PC-3 (cell line): ENCODE measurements at regions not wholly inside any gene's neighbourhood (a gene's known extent, or its start where the extent isn't known, plus 50 kb on each side); places are given as distances from the start of the nearest gene placed in this dataset.

Source experiments
- ATAC-seq: fragments of 200-7000 bp; cut with Tn5 transposase; 2 replicates; pipeline ENCODE4 v1.9.1; 2020; ENCODE audit warnings: mild to moderate bottlenecking, moderate library complexity
- BruUV-seq: library from RNA; stranded (reverse); fragments of 400-500 nt; replicated peaks from 2 replicates; lab custom pipeline; 2021; lab: Mats Ljungman, UMichigan
- CTCF ChIA-PET: fragments of 300-600 bp; sonication (Branson Sonifier 250); formaldehyde crosslinking; loops from one replicate; lab custom pipeline; 2022; ENCODE audit warnings: antibody characterized with exemption; lab: Charles Lee
- POLR2A ChIA-PET: fragments of 300-600 bp; sonication (Branson Sonifier 250); formaldehyde crosslinking; loops from one replicate; lab custom pipeline; 2022; ENCODE audit warnings: antibody characterized with exemption; ENCODE audit not compliant: unreplicated experiment; lab: Charles Lee
- DNase-seq: peaks from one replicate; pipeline ENCODE4 v3.0.0-alpha.2; 2015
- H2AFZ ChIP-seq: fragments of 300-600 bp; sonication (generic); 2 replicates; pipeline ENCODE4 v1.6.0; 2016; ENCODE audit warnings: antibody characterized with exemption, low read length
- H3F3A ChIP-seq: fragments of 300-600 bp; sonication (generic); one replicate; pipeline ENCODE4 v1.6.0; 2017; ENCODE audit warnings: antibody characterized with exemption, low read length, control low read depth, mild to moderate bottlenecking; ENCODE audit not compliant: unreplicated experiment
- H3K27ac ChIP-seq: fragments of 300-600 bp; sonication (generic); 2 replicates; pipeline ENCODE4 v1.5.1; 2016; ENCODE audit warnings: mild to moderate bottlenecking, low read length
- H3K27me3 ChIP-seq: fragments of 300-600 bp; sonication (generic); 2 replicates; pipeline ENCODE4 v1.6.1; 2016; ENCODE audit warnings: low read length, mixed read lengths
- H3K36me3 ChIP-seq: fragments of 300-600 bp; sonication (generic); 2 replicates; pipeline ENCODE4 v1.6.1; 2016; ENCODE audit warnings: low read depth, mixed run types, low read length, mixed read lengths
- H3K4me1 ChIP-seq: fragments of 300-600 bp; sonication (generic); 2 replicates; pipeline ENCODE4 v1.5.1; 2016; ENCODE audit warnings: low read length; ENCODE audit not compliant: insufficient read depth
- H3K4me2 ChIP-seq: fragments of 300-600 bp; sonication (generic); 2 replicates; pipeline ENCODE4 v1.6.0; 2016; ENCODE audit warnings: low read length
- H3K4me3 ChIP-seq: fragments of 300-600 bp; sonication (generic); 2 replicates; pipeline ENCODE4 v1.5.1; 2016; ENCODE audit warnings: mild to moderate bottlenecking, low read length, mixed read lengths
- H3K79me2 ChIP-seq: fragments of 300-600 bp; sonication (generic); 2 replicates; pipeline ENCODE4 v1.6.1; 2017; ENCODE audit warnings: low read length, mixed read lengths
- H3K9ac ChIP-seq: fragments of 300-600 bp; sonication (generic); 2 replicates; pipeline ENCODE4 v1.6.0; 2016; ENCODE audit warnings: mild to moderate bottlenecking, low read length
- H3K9me2 ChIP-seq: fragments of 300-600 bp; sonication (generic); replicated peaks from 2 replicates; pipeline ENCODE4 v1.6.1; 2016; ENCODE audit warnings: mixed run types, low read length, mixed read lengths
- H3K9me3 ChIP-seq: fragments of 300-600 bp; sonication (generic); 2 replicates; pipeline ENCODE4 v1.6.1; 2016; ENCODE audit warnings: low read length, mixed read lengths
- H4K20me1 ChIP-seq: fragments of 300-600 bp; sonication (generic); 2 replicates; pipeline ENCODE4 v1.6.1; 2016; ENCODE audit warnings: low read length, mixed read lengths
- CTCF ChIP-seq: fragments of 300-600 bp; sonication (generic); conservative IDR thresholded peaks from 2 replicates; pipeline ENCODE4 v1.5.1; 2017; ENCODE audit warnings: antibody characterized with exemption, low read depth, mild to moderate bottlenecking, low read length
- EZH2 ChIP-seq: fragments of 300-600 bp; sonication (generic); IDR thresholded peaks from one replicate; pipeline ENCODE4 v1.6.1; 2017; ENCODE audit warnings: antibody characterized with exemption, mild to moderate bottlenecking, low read length; ENCODE audit not compliant: unreplicated experiment
- EZH2phosphoT487 ChIP-seq: fragments of 300-600 bp; sonication (generic); IDR thresholded peaks from 2 replicates; pipeline ENCODE4 v1.6.1; 2018; ENCODE audit warnings: mild to moderate bottlenecking, antibody characterized with exemption, low read length, borderline replicate concordance
- intact Hi-C: fragments of 100-400 bp; cut with micrococcal nuclease; formaldehyde crosslinking; loops from 2 replicates; pipeline ENCODE4 v1.9.0; 2023

GRCh38 chr7:131111792-131112191, 215.9 kb upstream of the MKLN1 start:
- H3K4me1 ChIP-seq, result peaks cover 31% of the 10 kb centered on the region
- intact Hi-C loops, result loop anchor here (1.0 to 5.0 kb wide), 4 partner anchors 53 to 215 kb away; partner anchors contain the start of gene MKLN1
- POLR2A ChIA-PET, result interaction anchor here (0.7 kb wide), 2 partner anchors 41 to 65 kb away, joined by 3 to 5 read pairs; no protein-coding TSS in a partner anchor
- CTCF ChIA-PET, result no interaction called here
- H3K27me3 ChIP-seq, result no peaks in the 10 kb centered on the region
- TF ChIP-seq EZH2 (no peak), CTCF (no peak), EZH2phosphoT487 (no peak)
- H4K20me1 ChIP-seq, result no peaks in the 10 kb centered on the region
- ATAC-seq (no peak), DNase-seq (no peak)
- H3K79me2 ChIP-seq, result peaks cover 58% of the 10 kb centered on the region
- peak overlapping the region; percentile 97 for H3K9ac ChIP-seq
- no peaks in the 10 kb centered on the region for H3K9me3 ChIP-seq
- no peaks in the 10 kb centered on the region for H3F3A ChIP-seq
- H3K9me2 ChIP-seq, result no peaks in the 10 kb centered on the region
- peak overlapping the region; percentile 98 for H3K4me2 ChIP-seq
- H2AFZ ChIP-seq, result no peak overlapping the region
- H3K4me3 ChIP-seq, result peak overlapping the region; percentile 96
- peak overlapping the region; percentile 96 for H3K27ac ChIP-seq
- H3K36me3 ChIP-seq, result no peaks in the 10 kb centered on the region
- BruUV-seq, result no TSS peak

- Histone ChIP-seq H3K4me2 (peak overlapping the region; percentile 98; the same call in 1 of the 2 replicates), H4K20me1 (no peaks in the 10 kb centered on the region), H3K36me3 (no peaks in the 10 kb centered on the region), H3K27me3 (no peaks in the 10 kb centered on the region), H3K79me2 (peaks cover 52% of the 10 kb centered on the region), H3K9me2 (no peaks in the 10 kb centered on the region), H3K9me3 (no peaks in the 10 kb centered on the region), H3K4me3 (no peak overlapping the region), H2AFZ (no peak overlapping the region), H3K27ac (no peak overlapping the region), H3F3A (no peaks in the 10 kb centered on the region), H3K4me1 (peaks cover 31% of the 10 kb centered on the region), H3K9ac (no peak overlapping the region)
- no peak for DNase-seq
- CTCF ChIA-PET, result interaction anchor here (0.7 kb wide), 1 partner anchor 124 kb away, joined by 3 read pairs; no protein-coding TSS in a partner anchor
- POLR2A ChIA-PET, result no interaction called here
- TF ChIP-seq EZH2 (no peak), CTCF (no peak), EZH2phosphoT487 (no peak)
- no TSS peak for BruUV-seq
- intact Hi-C loops, result loop anchor here (5.0 kb wide), 1 partner anchor 130 kb away; no protein-coding TSS in a partner anchor
- no peak for ATAC-seq
Observed at GRCh38 chr7:131112431-131112830, 215.2 kb upstream of the MKLN1 start.

GRCh38 chr7:131115340-131115739, 212.3 kb upstream of the MKLN1 start:
- CTCF ChIA-PET, result no interaction called here
- no peak overlapping the region for H3K27ac ChIP-seq
- ATAC-seq, result no peak

More at GRCh38 chr7:131115340-131115739, 212.3 kb upstream of the MKLN1 start:
- H3F3A ChIP-seq, result no peaks in the 10 kb centered on the region
- intact Hi-C loops, result no loop called here
- H3K36me3 ChIP-seq, result no peaks in the 10 kb centered on the region
- no peak for DNase-seq
- no peaks in the 10 kb centered on the region for H3K9me2 ChIP-seq
- H3K9me3 ChIP-seq, result no peaks in the 10 kb centered on the region
- H2AFZ ChIP-seq, result no peak overlapping the region
- no TSS peak for BruUV-seq
- POLR2A ChIA-PET, result no interaction called here
- H3K79me2 ChIP-seq, result peaks cover 23% of the 10 kb centered on the region
- no peak for TF ChIP-seq CTCF
- TF ChIP-seq EZH2, result no peak
- H3K27me3 ChIP-seq, result no peaks in the 10 kb centered on the region
- H3K4me3 ChIP-seq, result no peak overlapping the region
- H3K4me1 ChIP-seq, result peaks cover 21% of the 10 kb centered on the region
- H4K20me1 ChIP-seq, result no peaks in the 10 kb centered on the region
- no peak overlapping the region for H3K9ac ChIP-seq
- H3K4me2 ChIP-seq, result no peak overlapping the region
